ENCODE measurements at regions not wholly inside any gene's neighbourhood (a gene's known extent, or its start where the extent isn't known, plus 50 kb on each side); places are given as distances from the start of the nearest gene placed in this dataset.

DNA sequence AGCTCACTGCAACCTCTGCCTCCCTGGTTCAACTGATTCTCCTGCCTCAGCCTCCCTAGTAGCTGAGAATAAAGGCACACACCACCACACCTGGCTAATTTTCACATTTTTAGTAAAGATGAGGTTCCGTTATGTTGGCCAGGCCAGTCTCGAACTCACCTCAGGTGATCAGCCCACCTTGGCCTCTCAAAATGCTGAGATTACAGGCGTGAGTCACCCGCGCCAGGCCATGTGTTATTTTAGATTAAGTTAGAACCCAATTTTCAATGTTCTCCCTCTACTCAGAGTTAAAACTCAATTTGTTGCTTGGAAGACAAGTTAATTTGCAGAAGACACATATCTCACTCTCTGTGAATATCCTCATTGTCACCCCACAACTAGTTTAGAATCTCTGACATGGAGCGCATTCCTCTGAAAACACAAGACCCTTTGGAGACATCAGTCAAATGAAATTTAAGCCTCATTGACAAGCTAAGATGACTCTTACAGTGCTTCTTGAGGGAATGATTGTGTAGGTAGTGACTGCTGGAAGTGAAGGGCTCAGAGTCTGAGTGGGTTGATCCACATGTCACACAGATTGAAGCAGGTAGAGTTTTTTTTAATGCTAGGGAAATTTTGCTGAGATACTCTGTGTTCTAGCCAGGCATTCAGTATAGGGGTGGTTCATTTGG, 60.6 kb upstream of the FRMD4B start:
- Histone ChIP-seq H3F3A (ENCODE audit: insufficient read depth, low read length, poor library complexity, severe bottlenecking) (no peaks in the 10 kb centered on the region), H3K9ac (ENCODE audit: low read length) (no peak overlapping the region), H3K9me2 (ENCODE audit: insufficient read depth, low read length) (no peaks in the 10 kb centered on the region), H3K9me3 (ENCODE audit: low read length) (no peaks in the 10 kb centered on the region), H3K27ac (ENCODE audit: low read length) (no peak overlapping the region), H3K79me2 (replicated peaks; ENCODE audit: insufficient read depth, low read length) (no peaks in the 10 kb centered on the region), H2AFZ (ENCODE audit: low read depth, low read length) (no peak overlapping the region), H3K36me3 (ENCODE audit: insufficient read depth, low read length) (no peaks in the 10 kb centered on the region), H3K27me3 (ENCODE audit: insufficient read depth, low read depth, low read length) (no peaks in the 10 kb centered on the region), H3K4me3 (ENCODE audit: low read length) (no peak overlapping the region), H3K4me2 (ENCODE audit: low read length) (no peak overlapping the region), H4K20me1 (ENCODE audit: insufficient read depth) (no peaks in the 10 kb centered on the region)
- TF ChIP-seq, protein P1, sequence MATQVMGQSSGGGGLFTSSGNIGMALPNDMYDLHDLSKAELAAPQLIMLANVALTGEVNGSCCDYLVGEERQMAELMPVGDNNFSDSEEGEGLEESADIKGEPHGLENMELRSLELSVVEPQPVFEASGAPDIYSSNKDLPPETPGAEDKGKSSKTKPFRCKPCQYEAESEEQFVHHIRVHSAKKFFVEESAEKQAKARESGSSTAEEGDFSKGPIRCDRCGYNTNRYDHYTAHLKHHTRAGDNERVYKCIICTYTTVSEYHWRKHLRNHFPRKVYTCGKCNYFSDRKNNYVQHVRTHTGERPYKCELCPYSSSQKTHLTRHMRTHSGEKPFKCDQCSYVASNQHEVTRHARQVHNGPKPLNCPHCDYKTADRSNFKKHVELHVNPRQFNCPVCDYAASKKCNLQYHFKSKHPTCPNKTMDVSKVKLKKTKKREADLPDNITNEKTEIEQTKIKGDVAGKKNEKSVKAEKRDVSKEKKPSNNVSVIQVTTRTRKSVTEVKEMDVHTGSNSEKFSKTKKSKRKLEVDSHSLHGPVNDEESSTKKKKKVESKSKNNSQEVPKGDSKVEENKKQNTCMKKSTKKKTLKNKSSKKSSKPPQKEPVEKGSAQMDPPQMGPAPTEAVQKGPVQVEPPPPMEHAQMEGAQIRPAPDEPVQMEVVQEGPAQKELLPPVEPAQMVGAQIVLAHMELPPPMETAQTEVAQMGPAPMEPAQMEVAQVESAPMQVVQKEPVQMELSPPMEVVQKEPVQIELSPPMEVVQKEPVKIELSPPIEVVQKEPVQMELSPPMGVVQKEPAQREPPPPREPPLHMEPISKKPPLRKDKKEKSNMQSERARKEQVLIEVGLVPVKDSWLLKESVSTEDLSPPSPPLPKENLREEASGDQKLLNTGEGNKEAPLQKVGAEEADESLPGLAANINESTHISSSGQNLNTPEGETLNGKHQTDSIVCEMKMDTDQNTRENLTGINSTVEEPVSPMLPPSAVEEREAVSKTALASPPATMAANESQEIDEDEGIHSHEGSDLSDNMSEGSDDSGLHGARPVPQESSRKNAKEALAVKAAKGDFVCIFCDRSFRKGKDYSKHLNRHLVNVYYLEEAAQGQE (IDR thresholded peaks at IDR 0.05; ENCODE audit: borderline replicate concordance) = no peak
- TF ChIP-seq MXI1 (conservative IDR thresholded peaks at IDR 0.05; ENCODE audit: poor library complexity, severe bottlenecking) = no peak
- TF ChIP-seq POLR2AphosphoS5 (IDR thresholded peaks at IDR 0.05) = peak; percentile 58
- TF ChIP-seq RAD21 (conservative IDR thresholded peaks at IDR 0.05) = no peak
- no peak for TF ChIP-seq SMC3 (conservative IDR thresholded peaks at IDR 0.05; ENCODE audit: poor library complexity)
- no peak for TF ChIP-seq EZH2 (IDR thresholded peaks at IDR 0.05; ENCODE audit: borderline replicate concordance, insufficient read depth, low read length, poor library complexity, severe bottlenecking)
- TF ChIP-seq TAF1 (IDR thresholded peaks at IDR 0.05; ENCODE audit: low read depth) = no peak
- peak; percentile 78 for TF ChIP-seq EP300 (conservative IDR thresholded peaks at IDR 0.05; ENCODE audit: poor library complexity, severe bottlenecking)
- TF ChIP-seq, protein P2, sequence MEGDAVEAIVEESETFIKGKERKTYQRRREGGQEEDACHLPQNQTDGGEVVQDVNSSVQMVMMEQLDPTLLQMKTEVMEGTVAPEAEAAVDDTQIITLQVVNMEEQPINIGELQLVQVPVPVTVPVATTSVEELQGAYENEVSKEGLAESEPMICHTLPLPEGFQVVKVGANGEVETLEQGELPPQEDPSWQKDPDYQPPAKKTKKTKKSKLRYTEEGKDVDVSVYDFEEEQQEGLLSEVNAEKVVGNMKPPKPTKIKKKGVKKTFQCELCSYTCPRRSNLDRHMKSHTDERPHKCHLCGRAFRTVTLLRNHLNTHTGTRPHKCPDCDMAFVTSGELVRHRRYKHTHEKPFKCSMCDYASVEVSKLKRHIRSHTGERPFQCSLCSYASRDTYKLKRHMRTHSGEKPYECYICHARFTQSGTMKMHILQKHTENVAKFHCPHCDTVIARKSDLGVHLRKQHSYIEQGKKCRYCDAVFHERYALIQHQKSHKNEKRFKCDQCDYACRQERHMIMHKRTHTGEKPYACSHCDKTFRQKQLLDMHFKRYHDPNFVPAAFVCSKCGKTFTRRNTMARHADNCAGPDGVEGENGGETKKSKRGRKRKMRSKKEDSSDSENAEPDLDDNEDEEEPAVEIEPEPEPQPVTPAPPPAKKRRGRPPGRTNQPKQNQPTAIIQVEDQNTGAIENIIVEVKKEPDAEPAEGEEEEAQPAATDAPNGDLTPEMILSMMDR (IDR thresholded peaks at IDR 0.05; ENCODE audit: poor library complexity, severe bottlenecking) = no peak

DNA sequence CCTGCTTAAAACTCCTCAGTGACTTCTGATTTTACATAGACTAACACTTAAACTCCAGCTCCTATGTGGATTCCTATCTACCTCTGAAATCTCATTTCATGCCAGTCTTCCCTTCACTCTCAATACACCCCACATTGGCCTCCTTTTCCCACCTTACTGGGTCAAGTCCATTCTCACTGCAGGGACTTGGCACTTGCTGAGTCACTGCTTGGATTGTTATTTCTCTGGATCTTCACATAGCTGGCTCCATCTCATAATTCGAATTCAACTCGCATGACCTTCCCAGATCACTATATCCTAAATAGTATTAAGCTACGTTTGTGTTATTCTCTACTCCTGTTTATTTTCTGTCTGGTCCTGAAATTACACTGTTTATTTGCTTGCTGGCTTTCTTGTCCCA, 59.6 kb upstream of the FRMD4B start:
- H3K9me3 ChIP-seq (ENCODE audit: low read length) = no peaks in the 10 kb centered on the region
- no peaks in the 10 kb centered on the region for H3F3A ChIP-seq (ENCODE audit: insufficient read depth, low read length, poor library complexity, severe bottlenecking)
- no peaks in the 10 kb centered on the region for H3K9me2 ChIP-seq (ENCODE audit: insufficient read depth, low read length)
- H3K27ac ChIP-seq (ENCODE audit: low read length) = no peak overlapping the region
- H3K36me3 ChIP-seq (ENCODE audit: insufficient read depth, low read length) = no peaks in the 10 kb centered on the region
- no peak overlapping the region for H3K9ac ChIP-seq (ENCODE audit: low read length)
- no peak overlapping the region for H2AFZ ChIP-seq (ENCODE audit: low read depth, low read length)
- no peak overlapping the region for H3K4me3 ChIP-seq (ENCODE audit: low read length)
- no peak overlapping the region for H3K4me2 ChIP-seq (ENCODE audit: low read length)
- TF ChIP-seq POLR2AphosphoS5 (IDR thresholded peaks at IDR 0.05) (no peak), MXI1 (conservative IDR thresholded peaks at IDR 0.05; ENCODE audit: poor library complexity, severe bottlenecking) (no peak), TAF1 (IDR thresholded peaks at IDR 0.05; ENCODE audit: low read depth) (no peak), EZH2 (IDR thresholded peaks at IDR 0.05; ENCODE audit: borderline replicate concordance, insufficient read depth, low read length, poor library complexity, severe bottlenecking) (no peak), SMC3 (conservative IDR thresholded peaks at IDR 0.05; ENCODE audit: poor library complexity) (no peak), RAD21 (conservative IDR thresholded peaks at IDR 0.05) (no peak)
- TF ChIP-seq, protein P1 (IDR thresholded peaks at IDR 0.05; ENCODE audit: borderline replicate concordance) = no peak
- TF ChIP-seq, protein P2 (IDR thresholded peaks at IDR 0.05; ENCODE audit: poor library complexity, severe bottlenecking) = no peak
- H3K79me2 ChIP-seq (replicated peaks; ENCODE audit: insufficient read depth, low read length) = no peaks in the 10 kb centered on the region
- no peaks in the 10 kb centered on the region for H3K27me3 ChIP-seq (ENCODE audit: insufficient read depth, low read depth, low read length)
- H4K20me1 ChIP-seq (ENCODE audit: insufficient read depth) = no peaks in the 10 kb centered on the region

Measured in neural cell (in vitro differentiated cells).